K562 (cell line): ENCODE measurements at regions not wholly inside any gene's neighbourhood (a gene's known extent, or its start where the extent isn't known, plus 50 kb on each side); places are given as distances from the start of the nearest gene placed in this dataset.

Experiments
- ATAC-seq: fragments of 200-7000 bp; cut with Tn5 transposase; 3 replicates; pipeline ENCODE4 v1.9.1; 2020; ENCODE audit warnings: moderate library complexity
- BruUV-seq: library from RNA; stranded (reverse); fragments of 400-500 nt; replicated peaks from 2 replicates; lab custom pipeline; 2021; lab: Mats Ljungman, UMichigan
- CTCF ChIA-PET: fragments of 300-600 bp; formaldehyde crosslinking; extraction: SDS; loops from one replicate; lab custom pipeline; 2021; ENCODE audit warnings: low intra/inter-chr PET ratio; lab: Yijun Ruan, JAX
- POLR2A ChIA-PET: fragments of 300-600, 350-650 bp; sonication (Branson Sonifier 250); formaldehyde crosslinking; extraction: SDS; loops from one replicate; lab custom pipeline; 2021; ENCODE audit warnings: antibody characterized with exemption, inconsistent platforms; lab: Yijun Ruan, JAX
- DNase-seq, 4 experiments: peaks; one replicate each; pipeline versions ENCODE4 v3.0.0 to v3.0.0-alpha.2; 2011 to 2018; ENCODE audit warnings: low spot score in 3 of 4, mixed read lengths in 3 of 4; ENCODE audit errors: extremely low read depth in 1 of 4
- FAIRE-seq: peaks from 2 replicates; lab custom pipeline; 2011; peaks lifted over from hg19 to GRCh38; lab: Jason Lieb, UNC
- H2AFZ ChIP-seq: 2 replicates; pipeline ENCODE4 v1.6.0; 2011; ENCODE audit warnings: low read depth, low read length, control low read depth, inconsistent platforms
- H3K27ac ChIP-seq: fragments of 200-600 bp; 3 replicates; pipeline ENCODE4 v1.8.0; 2011; ENCODE audit warnings: low read depth, mild to moderate bottlenecking, control low read depth, inconsistent platforms, low read length, moderate library complexity, mixed read lengths; ENCODE audit errors: extremely low read depth
- H3K27me3 ChIP-seq, 2 experiments: fragments of 300-600 bp in 1 of 2; 2 replicates in 1 of 2; 3 replicates in 1 of 2; pipeline versions ENCODE4 v1.6.0 to v1.8.0; 2011; ENCODE audit warnings: inconsistent platforms in 2 of 2, low read length in 2 of 2, mild to moderate bottlenecking in 1 of 2, mixed read lengths in 1 of 2, moderate library complexity in 1 of 2; ENCODE audit not compliant: control insufficient read depth in 2 of 2, insufficient read depth in 2 of 2
- H3K36me3 ChIP-seq: fragments of 300-600 bp; 3 replicates; pipeline ENCODE4 v1.8.0; 2011; ENCODE audit warnings: mild to moderate bottlenecking, low read length, inconsistent platforms; ENCODE audit not compliant: control insufficient read depth, insufficient read depth
- H3K4me1 ChIP-seq, 2 experiments: fragments of 200-600 bp in 1 of 2; replicated peaks in 1 of 2; 2 replicates in 1 of 2; 3 replicates in 1 of 2; pipeline versions ENCODE4 v1.5.1 to v1.8.0; 2011; ENCODE audit warnings: inconsistent platforms in 2 of 2, low read length in 2 of 2, mild to moderate bottlenecking in 1 of 2, mixed read lengths in 1 of 2, moderate library complexity in 1 of 2; ENCODE audit not compliant: control insufficient read depth in 2 of 2, insufficient read depth in 2 of 2
- H3K4me2 ChIP-seq: 2 replicates; pipeline ENCODE4 v1.6.1; 2011; ENCODE audit warnings: low read length, control low read depth, inconsistent platforms, mixed read lengths; ENCODE audit not compliant: insufficient read depth
- H3K4me3 ChIP-seq: fragments of 200-600 bp; sonication (generic), shearing (Covaris generic); 2 replicates; pipeline ENCODE4 v1.5.1; 2016; ENCODE audit warnings: control low read depth, inconsistent platforms
- H3K79me2 ChIP-seq: fragments of 200-600 bp; 3 replicates; pipeline ENCODE4 v1.8.0; 2011; ENCODE audit warnings: low read length, inconsistent platforms; ENCODE audit not compliant: control insufficient read depth, insufficient read depth
- H3K9ac ChIP-seq, 2 experiments: 2 replicates each; pipeline versions ENCODE4 v1.6.0 to v1.6.1; 2011; ENCODE audit warnings: low read depth in 2 of 2, low read length in 2 of 2, control low read depth in 1 of 2, inconsistent platforms in 1 of 2, mild to moderate bottlenecking in 1 of 2, mixed read lengths in 1 of 2; ENCODE audit not compliant: insufficient read depth in 1 of 2
- H3K9me1 ChIP-seq: one replicate; pipeline ENCODE4 v1.6.0; 2011; ENCODE audit warnings: inconsistent platforms, mild to moderate bottlenecking, low read length, moderate library complexity; ENCODE audit not compliant: control insufficient read depth, insufficient read depth
- H3K9me3 ChIP-seq: replicated peaks from 2 replicates; pipeline ENCODE4 v1.5.1; 2011; ENCODE audit warnings: low read depth, low read length, inconsistent platforms; ENCODE audit not compliant: control insufficient read depth, insufficient read depth
- H4K20me1 ChIP-seq: replicated peaks from 2 replicates; pipeline ENCODE4 v1.6.1; 2011; ENCODE audit warnings: low read length, inconsistent platforms, mixed read lengths; ENCODE audit not compliant: control insufficient read depth, insufficient read depth
- CXXC5 ChIP-seq: fragments of 250-450 bp; sonication (Bioruptor Pico); IDR thresholded peaks from 2 replicates; pipeline ENCODE4 v1.8.0; 2022; ENCODE audit warnings: inconsistent platforms, mild to moderate bottlenecking, moderate library complexity
- HIVEP1 ChIP-seq: fragments of 250-450 bp; sonication (Bioruptor Pico); IDR thresholded peaks from 2 replicates; pipeline ENCODE4 v1.4.0; 2020; ENCODE audit warnings: mild to moderate bottlenecking
- NCOA4 ChIP-seq: fragments of 450-650 bp; IDR thresholded peaks from 2 replicates; pipeline ENCODE4 v1.6.1; 2018; ENCODE audit warnings: mild to moderate bottlenecking; ENCODE audit not compliant: partially characterized antibody
- NR2C1 ChIP-seq, 2 experiments: fragments of 450-650 bp; IDR thresholded peaks; 2 replicates each; pipeline ENCODE4 v1.6.1; 2017; ENCODE audit warnings: mild to moderate bottlenecking in 2 of 2, antibody characterized with exemption in 1 of 2, inconsistent platforms in 1 of 2, missing compliant biosample characterization in 1 of 2, missing genetic modification characterization in 1 of 2
- SNAPC5 ChIP-seq: fragments of 250-450 bp; sonication (Bioruptor Pico); IDR thresholded peaks from 2 replicates; pipeline ENCODE4 v1.8.0; 2021; ENCODE audit warnings: moderate library complexity, mild to moderate bottlenecking, inconsistent platforms
- STAT5A ChIP-seq: IDR thresholded peaks from 2 replicates; pipeline ENCODE4 v1.6.1; 2012; ENCODE audit warnings: low read length, inconsistent platforms, borderline replicate concordance
- THRA ChIP-seq: fragments of 450-650 bp; IDR thresholded peaks from 2 replicates; pipeline ENCODE4 v1.6.1; 2017; ENCODE audit warnings: mild to moderate bottlenecking, moderate library complexity
- UBTF ChIP-seq, 2 experiments: IDR thresholded peaks; 2 replicates each; pipeline ENCODE4 v1.6.1; 2012; ENCODE audit warnings: improper control_type of control experiment in 2 of 2, low read depth in 2 of 2, low read length in 2 of 2, borderline replicate concordance in 1 of 2
- ZNF12 ChIP-seq: sonication (generic); formaldehyde crosslinking; IDR thresholded peaks from 2 replicates; pipeline ENCODE4 v1.4.0; 2020; ENCODE audit warnings: mild to moderate bottlenecking, missing genetic modification reagents
- WGBS: fragments of 100-300 bp; shearing (Covaris generic); methylation state at CpG from one replicate; pipeline ENCODE4 v1.1.6; 2016; ENCODE audit warnings: low coverage, mixed read lengths; ENCODE audit not compliant: insufficient coverage; ENCODE audit errors: missing lambda C conversion rate; 5-methylcytosine and 5-hydroxymethylcytosine counted together
- in situ Hi-C: fragments of 300-500 bp; cut with MboI; formaldehyde crosslinking; loops from 4 replicates; pipeline ENCODE4 v1.15.0; 2018; ENCODE audit warnings: inconsistent platforms, mixed read lengths
- intact Hi-C: fragments of 100-400 bp; cut with micrococcal nuclease; formaldehyde crosslinking; loops from 2 replicates; pipeline ENCODE4 v1.14.2; 2022

GRCh38 chr2:22800412-22800811 lies 584.6 kb upstream of the KLHL29 start:
- H3K9me1 ChIP-seq = no peaks in the 10 kb centered on the region
- in situ Hi-C loops = no loop called here
- no peak overlapping the region for H3K4me3 ChIP-seq
- CTCF ChIA-PET = no interaction called here
- no peaks in the 10 kb centered on the region for H3K9me3 ChIP-seq
- 0% methylated on average over 1 of the region's 1 CpG for WGBS
- no peak overlapping the region for H3K9ac ChIP-seq
- H3K27me3 ChIP-seq = no peaks in the 10 kb centered on the region
- H4K20me1 ChIP-seq = no peaks in the 10 kb centered on the region
- no peak for ATAC-seq
- no peak for TF ChIP-seq NR2C1 (IDR thresholded peaks at IDR 0.05)
- no peak for TF ChIP-seq NR2C1 (tag; IDR thresholded peaks at IDR 0.05)
- TF ChIP-seq HIVEP1 (CRISPR knock-in tag) = no peak
- no peak for TF ChIP-seq THRA
- TF ChIP-seq UBTF (IDR thresholded peaks at IDR 0.05; ENCODE audit: borderline replicate concordance in 1 of 2, low read depth in 2 of 2, low read length in 2 of 2) = no peak
- TF ChIP-seq ZNF12 (CRISPR knock-in tag) = no peak
- TF ChIP-seq STAT5A = no peak
- TF ChIP-seq NCOA4 = no peak
- no peak for TF ChIP-seq CXXC5
- TF ChIP-seq SNAPC5 (CRISPR knock-in tag) = no peak
- no peaks in the 10 kb centered on the region for H3K4me1 ChIP-seq
- no peaks in the 10 kb centered on the region for H3K79me2 ChIP-seq
- POLR2A ChIA-PET = no interaction called here
- intact Hi-C loops = no loop called here
- no peak for DNase-seq
- no peak for FAIRE-seq
- H3K27ac ChIP-seq = no peak overlapping the region
- no TSS peak for BruUV-seq
- H2AFZ ChIP-seq = no peak overlapping the region
- no peak overlapping the region for H3K4me2 ChIP-seq
- no peaks in the 10 kb centered on the region for H3K36me3 ChIP-seq
